ENCODE measurements at regions not wholly inside any gene's neighbourhood (a gene's known extent, or its start where the extent isn't known, plus 50 kb on each side); places are given as distances from the start of the nearest gene placed in this dataset.

DNA sequence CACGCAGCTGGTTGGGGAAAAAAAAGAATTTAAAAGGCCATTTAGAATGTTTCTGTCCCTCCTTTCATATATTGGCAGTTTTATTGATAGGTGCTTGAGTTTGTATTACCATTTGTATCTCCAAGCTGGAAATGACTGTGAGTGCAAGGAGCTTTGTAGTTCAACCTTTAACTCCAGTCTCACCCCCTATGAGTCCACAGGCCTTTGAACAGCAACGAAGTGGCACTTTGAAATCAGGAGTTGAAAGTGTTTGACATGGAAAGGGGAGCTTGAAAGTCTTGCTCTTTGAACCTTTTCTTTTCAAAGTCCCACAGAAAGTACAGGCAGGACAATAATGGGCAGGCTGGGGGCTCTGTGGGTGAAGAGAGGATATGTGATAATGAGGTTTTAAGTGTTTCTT lies 480.3 kb downstream of the RERGL start:
- Histone ChIP-seq H3K9ac (ENCODE audit: low read length in 5 of 5) (no peak overlapping the region), H3K9me3 (ENCODE audit: control insufficient read depth in 5 of 5, low read length in 5 of 5) (no peaks in the 10 kb centered on the region), H3K4me3 (ENCODE audit: low read depth in 1 of 5, low read length in 5 of 5) (no peak overlapping the region), H3K36me3 (ENCODE audit: control insufficient read depth in 5 of 5, insufficient read depth in 5 of 5, low read length in 5 of 5) (no peaks in the 10 kb centered on the region), H3K27me3 (ENCODE audit: control insufficient read depth in 5 of 5, insufficient read depth in 4 of 5, low read length in 5 of 5) (no peaks in the 10 kb centered on the region), H3K27ac (ENCODE audit: low read depth, low read length) (no peak overlapping the region), H3K4me1 (ENCODE audit: control insufficient read depth in 5 of 5, insufficient read depth in 5 of 5, low read length in 5 of 5) (no peaks in the 10 kb centered on the region)

- Histone ChIP-seq H3K27ac (ENCODE audit: low read depth, low read length) (no peak overlapping the region), H3K9ac (ENCODE audit: low read length in 5 of 5) (no peak overlapping the region), H3K4me3 (ENCODE audit: low read depth in 1 of 5, low read length in 5 of 5) (no peak overlapping the region), H3K4me1 (ENCODE audit: control insufficient read depth in 5 of 5, insufficient read depth in 5 of 5, low read length in 5 of 5) (no peaks in the 10 kb centered on the region), H3K36me3 (ENCODE audit: control insufficient read depth in 5 of 5, insufficient read depth in 5 of 5, low read length in 5 of 5) (no peaks in the 10 kb centered on the region), H3K9me3 (ENCODE audit: control insufficient read depth in 5 of 5, low read length in 5 of 5) (no peaks in the 10 kb centered on the region), H3K27me3 (ENCODE audit: control insufficient read depth in 5 of 5, insufficient read depth in 4 of 5, low read length in 5 of 5) (no peaks in the 10 kb centered on the region)
Observed at GRCh38 chr12:17609153-17609552, 480.8 kb downstream of the RERGL start.

DNA sequence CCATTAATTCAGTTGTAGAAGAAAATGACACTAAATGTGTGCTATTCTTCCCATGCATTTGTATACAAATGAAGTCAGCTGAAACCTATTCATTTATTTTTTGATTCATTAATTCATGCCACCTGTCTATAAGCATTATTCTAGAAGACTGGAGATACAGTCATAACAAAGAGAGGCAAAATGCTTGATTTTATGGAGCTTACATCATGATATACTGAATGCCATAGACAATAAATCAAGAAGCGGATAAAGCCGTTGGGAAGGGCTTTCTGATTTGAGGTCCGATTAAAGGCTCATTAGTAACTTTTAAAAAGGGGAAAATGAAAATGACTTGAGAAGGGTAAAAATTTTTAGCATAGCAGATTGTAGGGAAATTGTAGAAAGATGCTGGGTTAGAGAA lies 494.9 kb downstream of the RERGL start:
- Histone ChIP-seq H3K9ac (ENCODE audit: low read length in 5 of 5) (no peak overlapping the region), H3K27ac (ENCODE audit: low read depth, low read length) (no peak overlapping the region), H3K27me3 (ENCODE audit: control insufficient read depth in 5 of 5, insufficient read depth in 4 of 5, low read length in 5 of 5) (no peaks in the 10 kb centered on the region), H3K4me1 (ENCODE audit: control insufficient read depth in 5 of 5, insufficient read depth in 5 of 5, low read length in 5 of 5) (no peaks in the 10 kb centered on the region), H3K4me3 (ENCODE audit: low read depth in 1 of 5, low read length in 5 of 5) (no peak overlapping the region), H3K9me3 (ENCODE audit: control insufficient read depth in 5 of 5, low read length in 5 of 5) (no peaks in the 10 kb centered on the region), H3K36me3 (ENCODE audit: control insufficient read depth in 5 of 5, insufficient read depth in 5 of 5, low read length in 5 of 5) (no peaks in the 10 kb centered on the region)

DNA sequence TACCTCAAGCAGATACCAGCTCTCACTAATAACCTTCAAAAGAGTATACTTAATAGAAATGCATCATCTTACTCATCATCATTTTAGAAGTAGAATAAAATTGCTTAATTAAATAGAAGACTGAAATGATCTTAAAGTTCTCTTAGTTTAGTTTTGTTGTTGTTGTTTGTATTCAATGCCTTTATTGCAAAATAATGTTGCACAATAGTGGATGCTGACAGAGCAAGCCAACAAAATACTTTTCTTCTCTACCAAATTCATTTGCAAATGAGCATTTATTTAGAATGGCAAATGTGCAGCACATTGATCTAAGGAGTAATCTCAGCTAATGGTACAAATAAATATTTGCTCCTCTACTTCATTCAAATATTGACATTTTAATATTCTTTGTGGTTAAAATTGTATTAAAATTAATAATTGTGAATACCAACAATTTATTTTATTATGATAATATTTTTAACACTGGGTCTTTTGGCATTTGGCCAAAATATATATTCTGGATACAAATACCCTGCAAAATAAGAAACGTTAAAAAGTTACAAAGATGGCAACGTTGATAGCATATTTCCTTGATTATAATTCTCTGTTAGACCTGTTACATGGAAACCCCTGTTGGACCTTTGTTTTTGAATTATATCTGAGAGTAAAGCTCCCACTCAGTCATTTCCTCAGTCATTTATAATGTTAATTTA lies 496.1 kb downstream of the RERGL start:
- Histone ChIP-seq H3K36me3 (ENCODE audit: control insufficient read depth in 5 of 5, insufficient read depth in 5 of 5, low read length in 5 of 5) (no peaks in the 10 kb centered on the region), H3K4me1 (ENCODE audit: control insufficient read depth in 5 of 5, insufficient read depth in 5 of 5, low read length in 5 of 5) (no peaks in the 10 kb centered on the region), H3K27ac (ENCODE audit: low read depth, low read length) (no peak overlapping the region), H3K27me3 (ENCODE audit: control insufficient read depth in 5 of 5, insufficient read depth in 4 of 5, low read length in 5 of 5) (no peaks in the 10 kb centered on the region), H3K9me3 (ENCODE audit: control insufficient read depth in 5 of 5, low read length in 5 of 5) (no peaks in the 10 kb centered on the region), H3K4me3 (ENCODE audit: low read depth in 1 of 5, low read length in 5 of 5) (no peak overlapping the region), H3K9ac (ENCODE audit: low read length in 5 of 5) (no peak overlapping the region)

GRCh38 chr12:17592472-17592871 lies 497.5 kb downstream of the RERGL start:
- H3K9ac ChIP-seq (ENCODE audit: low read length in 5 of 5), result no peak overlapping the region

DNA sequence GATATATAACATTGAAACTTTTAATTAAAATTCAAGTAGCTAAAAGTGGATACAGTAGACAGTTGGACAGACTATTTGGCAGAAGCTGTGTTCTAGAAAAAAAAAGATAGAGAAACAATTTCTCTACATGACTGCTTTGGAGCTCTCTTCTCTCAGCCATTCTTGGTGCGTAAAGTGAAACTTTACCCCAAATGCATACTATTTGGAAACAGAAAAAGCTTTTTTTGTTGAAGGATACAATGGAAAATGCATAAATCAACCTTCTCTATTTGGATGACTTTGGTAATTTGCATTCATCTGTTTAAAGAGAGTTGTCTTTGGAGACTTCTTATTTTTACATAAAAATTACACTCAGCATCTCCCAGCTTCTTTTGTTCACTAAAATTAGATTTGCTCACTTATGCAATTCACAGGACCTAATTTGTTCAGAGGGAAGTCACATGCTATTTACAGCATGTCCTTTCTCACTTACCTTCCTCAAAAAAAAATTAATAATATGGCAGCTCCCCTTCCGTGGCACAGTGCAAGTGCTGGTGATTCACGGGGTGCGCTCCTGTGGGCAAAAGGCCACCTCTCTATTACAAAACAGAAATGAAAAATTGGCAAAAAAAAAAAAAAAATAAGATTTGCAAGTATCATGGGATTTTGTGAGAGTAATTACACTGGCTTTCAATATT lies 498.9 kb downstream of the RERGL start:
- Histone ChIP-seq H3K9me3 (ENCODE audit: control insufficient read depth in 5 of 5, low read length in 5 of 5) (no peaks in the 10 kb centered on the region), H3K27me3 (ENCODE audit: control insufficient read depth in 5 of 5, insufficient read depth in 4 of 5, low read length in 5 of 5) (no peaks in the 10 kb centered on the region), H3K27ac (ENCODE audit: low read depth, low read length) (no peak overlapping the region), H3K4me1 (ENCODE audit: control insufficient read depth in 5 of 5, insufficient read depth in 5 of 5, low read length in 5 of 5) (no peaks in the 10 kb centered on the region), H3K9ac (ENCODE audit: low read length in 5 of 5) (no peak overlapping the region), H3K4me3 (ENCODE audit: low read depth in 1 of 5, low read length in 5 of 5) (no peak overlapping the region), H3K36me3 (ENCODE audit: control insufficient read depth in 5 of 5, insufficient read depth in 5 of 5, low read length in 5 of 5) (no peaks in the 10 kb centered on the region)

More at GRCh38 chr12:17592472-17592871, 497.5 kb downstream of the RERGL start:
- Histone ChIP-seq H3K4me3 (ENCODE audit: low read depth in 1 of 5, low read length in 5 of 5) (no peak overlapping the region), H3K27ac (ENCODE audit: low read depth, low read length) (no peak overlapping the region), H3K9me3 (ENCODE audit: control insufficient read depth in 5 of 5, low read length in 5 of 5) (no peaks in the 10 kb centered on the region), H3K36me3 (ENCODE audit: control insufficient read depth in 5 of 5, insufficient read depth in 5 of 5, low read length in 5 of 5) (no peaks in the 10 kb centered on the region), H3K4me1 (ENCODE audit: control insufficient read depth in 5 of 5, insufficient read depth in 5 of 5, low read length in 5 of 5) (no peaks in the 10 kb centered on the region), H3K27me3 (ENCODE audit: control insufficient read depth in 5 of 5, insufficient read depth in 4 of 5, low read length in 5 of 5) (no peaks in the 10 kb centered on the region)

DNA sequence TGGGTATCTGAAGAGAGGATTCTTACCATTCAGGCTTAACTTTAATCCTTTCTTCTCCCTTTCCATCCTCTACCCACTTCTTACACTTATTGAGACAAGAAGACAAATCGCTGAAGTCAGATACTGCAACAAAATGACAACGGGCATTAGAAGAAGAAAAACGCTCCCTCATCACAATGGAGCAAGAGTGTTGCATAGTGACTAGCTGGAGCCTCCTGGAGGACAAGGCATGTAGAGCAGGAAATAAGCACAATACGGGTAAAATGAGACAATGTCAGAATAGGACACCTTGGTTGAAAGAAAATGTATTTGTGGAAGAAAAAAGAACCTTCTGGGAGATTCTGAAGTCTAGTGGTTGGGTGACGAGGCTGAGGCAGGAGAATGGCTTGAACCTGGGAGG lies 501.0 kb downstream of the RERGL start:
- Histone ChIP-seq H3K36me3 (ENCODE audit: control insufficient read depth in 5 of 5, insufficient read depth in 5 of 5, low read length in 5 of 5) (no peaks in the 10 kb centered on the region), H3K4me1 (ENCODE audit: control insufficient read depth in 5 of 5, insufficient read depth in 5 of 5, low read length in 5 of 5) (no peaks in the 10 kb centered on the region), H3K27ac (ENCODE audit: low read depth, low read length) (no peak overlapping the region), H3K27me3 (ENCODE audit: control insufficient read depth in 5 of 5, insufficient read depth in 4 of 5, low read length in 5 of 5) (no peaks in the 10 kb centered on the region), H3K4me3 (ENCODE audit: low read depth in 1 of 5, low read length in 5 of 5) (no peak overlapping the region), H3K9ac (ENCODE audit: low read length in 5 of 5) (no peak overlapping the region), H3K9me3 (ENCODE audit: control insufficient read depth in 5 of 5, low read length in 5 of 5) (no peaks in the 10 kb centered on the region)

- Histone ChIP-seq H3K27ac (ENCODE audit: low read depth, low read length) (no peak overlapping the region), H3K9ac (ENCODE audit: low read length in 5 of 5) (no peak overlapping the region), H3K27me3 (ENCODE audit: control insufficient read depth in 5 of 5, insufficient read depth in 4 of 5, low read length in 5 of 5) (no peaks in the 10 kb centered on the region), H3K9me3 (ENCODE audit: control insufficient read depth in 5 of 5, low read length in 5 of 5) (no peaks in the 10 kb centered on the region), H3K4me3 (ENCODE audit: low read depth in 1 of 5, low read length in 5 of 5) (no peak overlapping the region), H3K36me3 (ENCODE audit: control insufficient read depth in 5 of 5, insufficient read depth in 5 of 5, low read length in 5 of 5) (no peaks in the 10 kb centered on the region), H3K4me1 (ENCODE audit: control insufficient read depth in 5 of 5, insufficient read depth in 5 of 5, low read length in 5 of 5) (no peaks in the 10 kb centered on the region)
Observed at GRCh38 chr12:17579205-17580026, 510.6 kb downstream of the RERGL start.

DNA sequence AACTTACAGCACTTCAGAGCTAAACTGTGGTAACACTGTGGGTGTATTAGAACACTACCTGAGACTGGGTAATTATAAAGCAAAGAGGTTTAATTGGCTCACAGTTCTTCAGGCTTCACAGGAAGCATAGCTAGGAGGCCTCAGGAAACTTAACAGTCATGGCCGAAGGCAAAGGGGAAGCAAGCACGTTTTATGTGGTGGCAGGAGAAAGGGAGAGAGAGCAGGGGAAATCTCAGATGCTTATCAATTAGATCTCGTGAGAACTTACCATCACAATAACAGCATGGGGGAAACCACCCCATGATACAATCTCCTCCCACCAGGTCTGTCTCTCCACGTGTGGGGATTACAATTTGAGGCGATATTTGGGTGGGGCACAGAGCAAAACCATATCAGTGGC lies 512.6 kb downstream of the RERGL start:
- Histone ChIP-seq H3K9ac (ENCODE audit: low read length in 5 of 5) (no peak overlapping the region), H3K4me3 (ENCODE audit: low read depth in 1 of 5, low read length in 5 of 5) (no peak overlapping the region), H3K27me3 (ENCODE audit: control insufficient read depth in 5 of 5, insufficient read depth in 4 of 5, low read length in 5 of 5) (no peaks in the 10 kb centered on the region), H3K36me3 (ENCODE audit: control insufficient read depth in 5 of 5, insufficient read depth in 5 of 5, low read length in 5 of 5) (no peaks in the 10 kb centered on the region), H3K4me1 (ENCODE audit: control insufficient read depth in 5 of 5, insufficient read depth in 5 of 5, low read length in 5 of 5) (no peaks in the 10 kb centered on the region), H3K9me3 (ENCODE audit: control insufficient read depth in 5 of 5, low read length in 5 of 5) (no peaks in the 10 kb centered on the region), H3K27ac (ENCODE audit: low read depth, low read length) (no peak overlapping the region)

DNA sequence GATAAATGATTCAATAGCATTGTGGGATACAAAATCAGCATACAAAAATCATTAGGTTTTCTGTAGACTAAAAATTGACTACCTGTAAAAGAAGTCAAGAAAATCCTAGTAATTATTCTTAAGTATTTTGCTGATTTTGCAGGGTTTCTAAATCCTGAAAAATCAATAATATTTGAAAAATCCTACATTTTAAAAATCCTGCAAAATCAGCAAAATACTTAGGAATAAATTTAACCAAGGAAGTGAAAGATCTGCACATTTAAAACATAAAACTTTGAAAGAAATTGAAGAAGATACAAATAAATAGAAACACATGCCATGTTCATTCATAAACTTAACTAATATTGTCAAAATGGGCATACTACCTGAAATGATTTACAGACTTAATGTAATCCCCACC lies 517.7 kb downstream of the RERGL start:
- Histone ChIP-seq H3K9me3 (ENCODE audit: control insufficient read depth in 5 of 5, low read length in 5 of 5) (no peaks in the 10 kb centered on the region), H3K4me1 (ENCODE audit: control insufficient read depth in 5 of 5, insufficient read depth in 5 of 5, low read length in 5 of 5) (no peaks in the 10 kb centered on the region), H3K9ac (ENCODE audit: low read length in 5 of 5) (no peak overlapping the region), H3K36me3 (ENCODE audit: control insufficient read depth in 5 of 5, insufficient read depth in 5 of 5, low read length in 5 of 5) (no peaks in the 10 kb centered on the region), H3K27ac (ENCODE audit: low read depth, low read length) (no peak overlapping the region), H3K27me3 (ENCODE audit: control insufficient read depth in 5 of 5, insufficient read depth in 4 of 5, low read length in 5 of 5) (no peaks in the 10 kb centered on the region), H3K4me3 (ENCODE audit: low read depth in 1 of 5, low read length in 5 of 5) (no peak overlapping the region)
